CD4-positive, alpha-beta T cell treated with Interleukin-15 for 4 hours (primary cell): ENCODE measurements at regions not wholly inside any gene's neighbourhood (a gene's known extent, or its start where the extent isn't known, plus 50 kb on each side); places are given as distances from the start of the nearest gene placed in this dataset.

Experiments
- DNase-seq: peaks from one replicate; pipeline ENCODE4 v3.0.0-alpha.2; 2020; ENCODE audit warnings: low spot score

- DNase-seq = no peak
Measured at GRCh38 chr18:25724121-25724520, 366.3 kb downstream of the SS18 start.

- no peak for DNase-seq
Measured at GRCh38 chr18:25713103-25713502, 361.1 kb upstream of the ZNF521 start.

GRCh38 chr18:25710981-25711380 is 359.0 kb upstream of the ZNF521 start:
- DNase-seq = no peak

- DNase-seq = no peak
Measured at GRCh38 chr18:25705650-25706049, 353.7 kb upstream of the ZNF521 start.

- DNase-seq = no peak
Measured at GRCh38 chr18:25704494-25704893, 352.5 kb upstream of the ZNF521 start.

GRCh38 chr18:25704071-25704470 is 352.1 kb upstream of the ZNF521 start:
- no peak for DNase-seq

GRCh38 chr18:25701821-25702220 is 349.9 kb upstream of the ZNF521 start:
- no peak for DNase-seq

GRCh38 chr18:25686960-25687500 is 335.1 kb upstream of the ZNF521 start:
- no peak for DNase-seq

- DNase-seq = no peak
Measured at GRCh38 chr18:25685088-25685487, 333.1 kb upstream of the ZNF521 start.

GRCh38 chr18:25679491-25679890 is 327.5 kb upstream of the ZNF521 start:
- no peak for DNase-seq

GRCh38 chr18:25678221-25678620 is 326.3 kb upstream of the ZNF521 start:
- DNase-seq = no peak

- DNase-seq = no peak
Measured at GRCh38 chr18:25675123-25675850, 323.3 kb upstream of the ZNF521 start.

GRCh38 chr18:25674183-25674582 is 322.2 kb upstream of the ZNF521 start:
- no peak for DNase-seq

GRCh38 chr18:25672490-25672889 is 320.5 kb upstream of the ZNF521 start:
- no peak for DNase-seq

- DNase-seq = no peak
Measured at GRCh38 chr18:25669741-25670140, 317.8 kb upstream of the ZNF521 start.

- DNase-seq = no peak
Measured at GRCh38 chr18:25662272-25662671, 310.3 kb upstream of the ZNF521 start.

- DNase-seq = no peak
Measured at GRCh38 chr18:25661831-25662230, 309.9 kb upstream of the ZNF521 start.

- no peak for DNase-seq
Measured at GRCh38 chr18:25659541-25659940, 307.6 kb upstream of the ZNF521 start.

- no peak for DNase-seq
Measured at GRCh38 chr18:25658476-25658875, 306.5 kb upstream of the ZNF521 start.

- no peak for DNase-seq
Measured at GRCh38 chr18:25651553-25651952, 299.6 kb upstream of the ZNF521 start.

GRCh38 chr18:25650201-25650941 is 298.4 kb upstream of the ZNF521 start:
- DNase-seq = no peak

- DNase-seq = no peak
Measured at GRCh38 chr18:25648716-25649260, 296.8 kb upstream of the ZNF521 start.

- no peak for DNase-seq
Measured at GRCh38 chr18:25647404-25647803, 295.4 kb upstream of the ZNF521 start.
